ENCODE measurements at regions not wholly inside any gene's neighbourhood (a gene's known extent, or its start where the extent isn't known, plus 50 kb on each side); places are given as distances from the start of the nearest gene placed in this dataset.

DNA sequence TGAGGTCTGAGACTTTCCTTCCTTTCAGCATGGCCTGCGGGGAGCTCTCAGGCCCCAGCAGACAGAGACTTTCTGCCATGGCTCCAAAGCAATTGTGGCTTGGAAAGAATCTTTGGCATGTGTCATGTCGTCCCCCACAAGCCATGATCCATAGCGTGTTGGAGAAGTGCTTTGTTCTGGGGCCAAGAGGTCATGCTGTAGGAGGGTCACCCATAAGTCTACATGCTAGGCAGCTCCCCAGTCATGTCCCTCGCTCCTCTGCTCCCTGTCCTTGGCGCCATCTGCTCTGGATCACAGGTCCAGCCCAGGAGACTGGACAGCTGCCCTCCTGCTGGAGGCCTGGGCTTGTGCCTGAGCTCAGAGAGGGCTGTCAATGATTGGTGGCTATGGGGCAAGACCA, 78.8 kb upstream of the LCLAT1 start:
- no peak for DNase-seq (ENCODE audit: low read depth in 1 of 2, low spot score in 1 of 2)

DNA sequence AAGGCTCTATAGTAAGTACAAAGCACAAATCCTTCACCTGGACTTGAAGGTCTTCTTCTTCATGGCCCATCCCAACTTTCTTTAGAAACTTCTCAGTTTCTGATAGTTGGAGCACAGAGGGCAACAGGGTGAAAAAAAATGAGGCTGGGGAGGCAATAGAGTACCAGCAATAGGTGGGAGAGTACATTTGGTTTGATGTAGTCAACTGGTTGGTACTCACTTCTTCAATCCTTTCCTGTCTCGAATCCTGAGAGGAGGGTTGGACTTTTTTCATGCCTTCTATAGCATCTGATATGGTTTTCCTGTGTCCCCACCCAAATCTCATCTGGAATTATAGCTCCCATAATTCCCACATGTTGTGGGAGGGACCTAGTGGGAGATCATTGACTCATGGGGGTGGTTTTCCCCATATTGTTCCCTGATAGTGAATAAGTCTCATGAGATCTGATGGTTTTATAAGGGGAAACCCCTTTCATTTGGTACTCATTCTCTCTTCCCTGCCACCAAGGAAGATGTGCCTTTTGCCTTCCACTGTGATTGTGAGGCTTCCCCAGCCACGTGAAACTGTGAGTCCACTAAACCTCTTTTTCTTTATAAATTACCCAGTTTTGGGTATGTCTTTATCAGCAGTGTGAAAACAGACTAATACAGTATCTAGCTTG, 75.9 kb upstream of the LCLAT1 start:
- DNase-seq (ENCODE audit: low read depth in 1 of 2, low spot score in 1 of 2), result no peak

DNA sequence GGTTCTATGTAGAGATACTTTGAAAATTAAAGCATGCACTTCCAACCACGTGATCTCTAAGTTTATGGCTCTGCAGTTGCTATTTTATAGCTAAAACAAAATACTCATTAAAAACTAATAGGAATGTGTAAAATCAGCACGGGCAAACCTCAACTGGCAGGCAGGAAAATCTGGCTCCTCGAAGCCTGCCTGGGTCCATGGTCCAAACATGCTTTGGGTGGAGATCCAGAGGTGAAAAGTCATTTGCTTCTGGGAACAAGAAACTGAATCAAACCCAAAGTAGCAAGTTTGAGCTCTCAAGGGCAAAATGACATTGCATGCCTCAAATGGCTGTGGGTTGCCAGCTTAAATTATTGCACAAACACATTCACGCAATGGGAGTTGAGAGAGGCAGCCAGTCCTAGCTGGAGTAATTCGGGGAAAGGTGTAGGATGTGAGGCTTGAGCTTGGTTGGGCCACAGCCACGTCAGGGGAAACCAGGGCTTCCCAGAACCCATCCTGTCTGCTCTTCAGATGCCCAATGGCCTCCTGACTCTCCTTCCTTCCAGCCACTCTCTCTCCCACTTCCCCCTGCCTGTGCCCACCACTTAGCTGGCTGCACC, 75.2 kb upstream of the LCLAT1 start:
- DNase-seq (ENCODE audit: low read depth in 1 of 2, low spot score in 1 of 2), result no peak

DNA sequence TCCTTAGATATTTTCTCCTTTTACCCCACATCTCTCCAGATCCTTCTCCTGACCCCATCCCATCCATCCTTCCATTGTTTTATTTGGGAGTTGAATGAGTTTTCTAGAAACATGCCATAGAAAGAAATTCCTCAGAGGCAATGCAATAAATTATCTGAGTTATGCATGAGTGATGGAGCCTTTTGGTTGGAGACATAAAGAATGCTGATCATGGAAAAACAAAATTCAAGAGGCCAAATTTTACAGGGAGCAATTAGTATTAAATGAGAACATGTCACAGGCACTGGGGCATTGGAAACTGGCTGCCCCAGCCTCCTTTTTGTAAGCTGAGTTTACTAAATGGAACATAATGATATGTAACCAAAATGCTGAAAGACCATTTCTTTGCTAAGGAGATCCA, 74.2 kb upstream of the LCLAT1 start:
- DNase-seq (ENCODE audit: low read depth in 1 of 2, low spot score in 1 of 2), result no peak

DNA sequence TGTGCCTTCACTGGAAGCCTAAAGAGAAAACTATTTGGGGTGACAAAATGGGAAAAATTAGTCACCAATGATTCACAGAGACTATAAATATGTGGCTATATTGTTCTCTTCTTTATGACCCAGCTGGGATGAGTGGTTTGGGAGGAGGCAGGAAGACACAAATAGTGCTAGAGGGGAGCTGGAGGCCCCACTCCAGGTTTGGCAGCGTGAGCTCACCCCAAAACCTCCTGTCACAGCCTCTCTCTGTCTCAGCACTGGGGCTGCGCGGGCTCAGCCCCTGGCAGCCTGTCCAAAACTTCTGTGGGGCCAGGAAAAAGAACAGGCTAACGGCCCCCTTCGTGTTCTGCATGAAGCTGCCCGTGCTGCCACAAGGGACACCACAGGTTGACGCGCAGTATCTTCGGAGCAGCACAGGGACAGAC, 73.2 kb upstream of the LCLAT1 start:
- no peak for DNase-seq (ENCODE audit: low read depth in 1 of 2, low spot score in 1 of 2)

DNA sequence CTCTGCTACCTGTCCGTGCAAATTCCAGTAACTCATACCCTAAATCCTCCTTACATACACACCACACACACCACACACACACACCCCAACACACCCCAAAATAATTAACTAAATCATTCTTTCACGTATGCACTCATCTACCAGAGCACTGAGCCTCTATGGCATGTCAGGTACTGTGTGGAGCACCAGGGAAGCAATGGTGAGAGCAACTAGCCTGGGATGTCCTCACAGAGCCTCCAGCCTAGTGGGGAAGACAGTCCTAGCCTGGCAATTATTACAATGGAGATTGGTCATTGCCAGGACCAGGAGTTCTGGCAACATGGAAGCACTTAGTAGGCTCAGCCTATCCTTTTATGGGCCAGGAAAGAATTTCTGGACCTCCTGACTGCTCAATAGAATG, 72.7 kb upstream of the LCLAT1 start:
- no peak for DNase-seq (ENCODE audit: low read depth in 1 of 2, low spot score in 1 of 2)

DNA sequence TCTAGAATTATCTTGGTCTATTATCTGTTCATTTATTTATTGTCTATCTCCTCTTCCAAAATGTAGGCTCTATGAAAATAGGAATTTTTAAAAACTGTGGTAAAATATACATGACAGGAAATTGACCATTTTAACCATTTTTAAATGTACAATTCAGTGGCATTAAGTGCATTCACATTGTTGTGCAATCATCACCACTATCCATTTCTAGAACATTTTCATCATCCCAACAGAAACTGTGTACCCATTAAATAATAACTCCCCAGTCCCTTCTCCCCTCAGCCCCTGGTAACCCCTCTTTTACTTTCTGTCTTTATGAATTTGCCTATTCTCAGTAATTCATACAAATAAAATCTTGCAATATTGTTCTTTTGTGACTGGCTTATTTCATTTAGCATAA, 71.1 kb upstream of the LCLAT1 start:
- no peak for DNase-seq (ENCODE audit: low read depth in 1 of 2, low spot score in 1 of 2)

DNA sequence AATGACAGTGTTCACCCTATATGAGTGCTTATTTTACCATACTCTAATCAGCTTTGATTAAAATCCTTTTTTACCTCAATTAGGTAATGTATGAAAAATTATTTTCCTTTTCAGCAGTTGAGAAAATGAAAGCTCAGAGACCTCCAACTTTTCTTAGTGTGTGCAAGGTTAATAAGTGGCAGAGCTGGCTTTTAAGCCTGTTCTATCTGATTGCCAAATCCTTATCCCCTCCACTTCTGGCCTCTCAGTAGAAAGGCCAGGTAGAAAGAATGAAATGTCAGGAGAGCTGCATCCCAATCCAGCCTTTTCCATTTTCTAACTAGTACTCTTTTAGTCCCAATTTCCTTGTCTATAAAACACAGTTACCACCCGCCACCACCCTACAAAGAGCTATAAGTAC, 67.6 kb upstream of the LCLAT1 start:
- no peak for DNase-seq (ENCODE audit: low read depth in 1 of 2, low spot score in 1 of 2)

DNA sequence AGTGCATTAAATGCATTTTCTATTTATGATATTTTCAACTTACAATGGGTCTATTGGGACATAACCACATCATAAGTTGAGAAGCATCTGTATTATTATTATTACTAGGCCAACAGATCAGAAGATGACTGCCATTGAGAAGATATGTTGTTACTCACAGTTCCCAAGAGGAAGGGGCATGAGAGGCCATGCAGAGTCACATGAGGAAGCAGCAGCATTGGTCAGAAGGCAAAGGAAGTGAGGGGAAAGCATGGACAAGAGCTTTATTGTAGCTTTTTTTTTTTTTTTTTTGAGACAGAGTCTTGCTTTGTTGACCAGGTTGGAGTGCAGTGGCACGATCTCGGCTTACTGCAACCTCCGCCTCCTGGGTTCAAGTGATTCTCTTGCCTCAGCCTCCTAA, 66.2 kb upstream of the LCLAT1 start:
- DNase-seq (ENCODE audit: low read depth in 1 of 2, low spot score in 1 of 2), result no peak

DNA sequence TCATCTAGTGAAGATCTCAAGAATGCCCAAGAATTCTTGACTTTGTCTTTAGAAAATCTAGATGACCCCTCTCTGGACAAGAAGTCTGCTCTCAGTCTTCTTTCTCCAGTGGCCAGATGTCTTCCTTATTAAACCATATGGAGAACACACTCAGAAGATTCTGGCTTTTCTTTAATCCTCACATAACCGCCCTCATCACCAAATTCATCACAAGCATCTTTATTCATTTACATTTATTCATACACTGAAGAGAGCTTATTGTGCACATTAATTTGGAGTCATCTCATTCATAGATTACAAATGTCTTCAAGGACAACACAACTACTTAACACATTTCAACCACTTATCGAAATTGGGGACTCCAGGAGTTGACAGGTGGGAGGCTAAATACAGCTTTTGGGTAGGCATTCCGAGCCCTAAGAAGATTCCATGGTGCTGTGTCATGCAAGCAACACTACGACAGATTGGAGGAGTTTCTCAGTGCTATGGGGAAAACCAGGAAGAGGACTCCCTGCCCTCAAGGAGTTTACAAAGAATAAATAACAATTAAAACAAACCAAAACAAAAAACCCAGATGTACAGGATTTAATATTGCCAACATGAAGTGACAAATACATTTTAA, 64.8 kb upstream of the LCLAT1 start:
- DNase-seq (ENCODE audit: low read depth in 1 of 2, low spot score in 1 of 2), result no peak

DNA sequence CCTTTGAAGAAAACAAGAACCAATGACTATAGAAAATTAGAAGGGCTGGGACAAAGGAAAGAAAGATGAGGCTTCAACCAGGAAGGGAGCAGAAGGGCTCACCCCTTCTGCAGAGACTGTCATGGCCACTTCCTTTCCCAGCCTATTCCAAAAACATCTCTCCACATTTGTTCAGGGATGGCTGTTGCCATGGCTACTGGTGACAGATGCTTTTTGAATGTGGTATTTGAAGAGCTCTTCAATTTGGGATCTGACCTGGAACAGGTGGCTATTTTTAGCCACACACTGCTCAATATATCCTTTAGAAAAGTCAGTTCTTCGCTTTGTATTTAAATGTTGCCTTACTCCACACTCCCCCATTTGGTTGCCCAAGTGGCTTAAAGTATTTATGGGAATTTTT, 64.1 kb upstream of the LCLAT1 start:
- DNase-seq (ENCODE audit: low read depth in 1 of 2, low spot score in 1 of 2), result no peak

DNA sequence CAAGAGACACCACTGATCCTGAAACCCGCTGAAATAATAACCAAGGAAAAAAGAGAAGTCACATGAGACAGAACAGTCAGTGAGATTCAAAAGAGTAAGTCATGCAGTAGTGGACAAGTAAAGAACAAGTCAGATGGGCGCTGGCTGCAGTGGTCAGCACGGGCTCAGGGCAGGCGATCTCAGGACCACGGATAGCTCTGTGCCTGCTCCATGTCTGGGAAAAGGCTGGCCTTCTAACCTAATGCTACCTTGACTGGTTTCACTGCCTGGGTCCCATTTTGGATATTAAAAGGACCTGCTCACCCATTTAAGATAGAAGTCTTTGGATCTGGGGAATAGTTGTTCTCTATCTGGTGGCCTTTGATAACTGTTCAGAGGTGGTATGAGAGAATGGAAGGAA, 61.7 kb upstream of the LCLAT1 start:
- no peak for DNase-seq (ENCODE audit: low read depth in 1 of 2, low spot score in 1 of 2)

DNA sequence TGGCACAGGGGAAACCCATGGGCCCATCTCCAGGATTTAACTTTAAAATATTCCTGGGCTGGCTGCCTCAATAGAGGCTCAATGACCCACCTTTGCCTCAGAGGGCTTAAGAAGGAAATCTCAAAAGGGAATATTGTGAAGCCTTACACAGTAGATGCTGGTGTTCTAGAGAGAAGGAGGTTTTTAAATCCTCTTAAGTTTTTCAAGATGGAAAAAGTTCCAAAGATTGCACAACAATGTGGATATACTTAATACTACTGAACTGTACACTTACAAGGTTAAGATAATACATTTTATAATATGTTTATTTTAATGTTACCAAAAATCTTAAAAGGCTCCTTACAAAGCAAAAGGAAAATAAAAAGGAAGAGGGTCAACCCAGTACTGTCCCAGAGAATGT, 54.9 kb upstream of the LCLAT1 start:
- DNase-seq (ENCODE audit: low read depth in 1 of 2, low spot score in 1 of 2), result no peak

DNA sequence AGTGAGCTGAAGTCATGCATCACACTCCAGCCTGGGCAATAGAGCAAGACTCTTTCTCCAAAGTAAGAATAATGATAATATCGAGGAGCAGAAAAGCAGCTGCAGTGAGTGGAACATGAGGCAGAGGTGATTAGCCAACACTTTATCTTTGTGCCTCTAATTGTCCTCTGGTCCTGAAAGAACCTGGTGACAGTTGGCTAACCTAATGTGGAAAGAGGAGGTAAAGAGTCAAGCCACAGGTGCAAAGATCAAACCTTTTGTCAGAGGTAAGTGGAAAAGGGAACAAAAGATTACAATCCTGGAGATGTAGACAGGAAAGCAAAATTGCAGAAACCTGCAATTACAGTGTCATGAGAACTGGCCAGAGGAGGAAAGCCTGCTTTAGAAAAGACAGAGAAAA, 53.5 kb upstream of the LCLAT1 start:
- no peak for DNase-seq (ENCODE audit: low read depth in 1 of 2, low spot score in 1 of 2)

DNA sequence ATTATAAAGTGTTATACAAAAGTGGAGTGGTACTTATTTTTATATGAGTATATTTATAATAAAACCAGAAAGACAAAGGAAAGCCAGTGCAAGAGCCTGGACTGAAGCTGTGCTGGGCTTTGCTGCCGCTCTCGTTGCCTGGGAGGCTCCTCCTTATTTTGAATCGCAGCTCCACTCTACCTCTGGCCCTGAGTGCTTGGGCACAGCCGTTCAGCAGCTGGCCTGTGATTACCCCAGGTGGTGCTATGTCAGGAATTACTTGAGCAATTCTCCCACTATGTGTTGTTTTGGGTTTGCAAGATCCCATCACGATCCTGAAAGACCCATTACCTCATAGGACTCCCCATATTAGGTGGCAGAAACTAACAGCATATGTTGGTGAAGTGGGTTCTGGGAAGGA, 53.0 kb upstream of the LCLAT1 start:
- no peak for DNase-seq (ENCODE audit: low read depth in 1 of 2, low spot score in 1 of 2)

DNA sequence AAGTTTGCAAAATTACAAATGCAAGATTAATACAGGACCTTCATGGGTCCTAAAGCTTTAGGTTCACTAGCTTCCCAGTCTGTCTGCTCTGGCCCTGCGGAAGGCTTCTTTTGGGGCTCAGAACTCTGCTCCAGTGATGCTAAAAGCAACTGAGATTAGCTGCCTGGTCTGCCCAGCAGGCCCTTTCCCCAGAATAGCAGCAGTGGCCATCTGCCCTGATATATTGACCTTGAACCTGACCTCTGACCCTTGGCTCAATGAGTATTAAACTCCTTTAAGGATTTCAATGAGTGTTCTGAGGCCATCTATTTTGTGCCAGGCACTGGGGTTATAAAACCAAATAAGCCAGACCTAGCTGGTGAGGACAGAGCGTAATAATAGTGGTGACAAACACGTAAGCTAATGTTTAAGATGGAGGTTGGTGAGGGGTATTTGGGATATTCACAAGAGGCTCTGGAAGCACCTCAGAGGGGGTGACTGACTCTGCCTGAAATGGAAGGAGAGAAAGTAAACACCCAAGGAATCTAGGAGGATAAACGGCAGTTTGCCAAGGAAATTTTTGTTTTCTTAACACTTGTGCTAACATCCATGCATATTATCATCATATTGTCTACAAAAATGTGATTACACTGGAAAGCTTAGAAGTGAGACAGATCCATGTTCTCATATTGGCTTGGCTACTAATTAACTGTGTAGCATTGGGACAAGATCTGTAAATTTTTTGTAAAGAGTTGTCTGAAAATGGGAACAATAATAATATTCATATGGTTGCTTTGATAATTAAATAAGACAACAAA, 50.4 kb upstream of the LCLAT1 start:
- DNase-seq (ENCODE audit: low read depth in 1 of 2, low spot score in 1 of 2), result no peak

Measured in stimulated activated CD4-positive, alpha-beta T cell treated with anti-CD3 and anti-CD28 coated beads, Interleukin-15, amount 100 ng/mL, for 1 hour (primary cell).